Motor neuron (in vitro differentiated cells): ENCODE measurements at regions not wholly inside any gene's neighbourhood (a gene's known extent, or its start where the extent isn't known, plus 50 kb on each side); places are given as distances from the start of the nearest gene placed in this dataset.
"Not testable (repeated sequence)": the region's sequence is repeated elsewhere in the genome, so short reads cannot be mapped to it uniquely, and the experiment has no call there.

Experiments used
- ATAC-seq, 8 experiments: fragments of 200-7000 bp; cut with Tn5 transposase; replicated peaks in 6 of 8; 2 replicates each; pipeline ENCODE4 v1.8.0; 2021; ENCODE audit warnings: mild to moderate bottlenecking in 8 of 8, moderate library complexity in 8 of 8
- H3K27ac ChIP-seq, 2 donors: fragments of 250-450 bp; sonication (Bioruptor Pico); 2 replicates each; pipeline ENCODE4 v1.9.0; 2021; ENCODE audit warnings: antibody characterized with exemption in 2 of 2, mild to moderate bottlenecking in 2 of 2, moderate library complexity in 1 of 2
- H3K4me1 ChIP-seq, 2 donors: fragments of 250-450 bp; sonication (Bioruptor Pico); replicated peaks in 1 of 2; 2 replicates each; pipeline ENCODE4 v1.6.1; 2021; ENCODE audit warnings: antibody characterized with exemption in 2 of 2, mild to moderate bottlenecking in 2 of 2, moderate library complexity in 1 of 2
- H3K4me3 ChIP-seq, 5 donors: fragments of 250-450 bp; sonication (Bioruptor Pico); 2 replicates each; pipeline ENCODE4 v1.9.0; 2021; ENCODE audit warnings: antibody characterized with exemption in 5 of 5, mild to moderate bottlenecking in 5 of 5, moderate library complexity in 4 of 5
- WGBS, 10 experiments: fragments of 450-650 bp; shearing (Covaris generic); methylation state at CpG; one replicate each; pipeline ENCODE4 v1.0.0; 2022; 5-methylcytosine and 5-hydroxymethylcytosine counted together
- in situ Hi-C, 9 experiments: fragments of 400-800 bp; cut with MboI; loops; one replicate each; pipeline ENCODE4 v1.15.0; 2021; ENCODE audit warnings: low sequenced_read_pairs in 9 of 9, low pct_unique_long_range_greater_than_20kb in 2 of 9; ENCODE audit not compliant: unreplicated experiment in 9 of 9

GRCh38 chr14:105945896-105946295 is 419.5 kb downstream of the TMEM121 start:
- in situ Hi-C loops, result no loop called here
- no peak overlapping the region for H3K4me3 ChIP-seq
- no peaks in the 10 kb centered on the region for H3K4me1 ChIP-seq
- ATAC-seq, result peak in 1 of 8 experiments; percentile 59
- no peak overlapping the region for H3K27ac ChIP-seq
- WGBS, 10 experiments, result 0 to 20% (median 20%) methylated on average over 1 to 6 of the region's 7 CpGs; no CpG with 5 or more reads in 5 of the 10 experiments

GRCh38 chr14:105947599-105947998 is 421.2 kb downstream of the TMEM121 start:
- in situ Hi-C loops, result no loop called here
- no peak for ATAC-seq
- Histone ChIP-seq H3K4me1 (no peaks in the 10 kb centered on the region), H3K27ac (no peak overlapping the region), H3K4me3 (no peak overlapping the region)
- 0 to 56% (median 29%) methylated on average over 1 to 3 of the region's 4 CpGs; no CpG with 5 or more reads in 5 of the 10 experiments for WGBS, 10 experiments

- H3K4me3 ChIP-seq, ATAC-seq, H3K4me1 ChIP-seq, in situ Hi-C loops, H3K27ac ChIP-seq: not testable (repeated sequence)
- WGBS, 10 experiments, result 0 to 60% (median 17%) methylated on average over 1 of the region's 3 CpGs; no CpG with 5 or more reads in 5 of the 10 experiments
Measured at GRCh38 chr14:105948955-105949354, 422.6 kb downstream of the TMEM121 start.

GRCh38 chr14:105950364-105950892 is 424.0 kb downstream of the TMEM121 start:
- 8 to 60% (median 28%) methylated on average over 1 to 6 of the region's 6 CpGs; no CpG with 5 or more reads in 1 of the 10 experiments for WGBS, 10 experiments
- H3K27ac ChIP-seq, H3K4me1 ChIP-seq, ATAC-seq, in situ Hi-C loops, H3K4me3 ChIP-seq: not testable (repeated sequence)

- Histone ChIP-seq H3K27ac (no peak overlapping the region), H3K4me1 (no peaks in the 10 kb centered on the region), H3K4me3 (no peak overlapping the region)
- in situ Hi-C loops, result no loop called here
- 4 to 23% (median 7%) methylated on average over 3 to 4 of the region's 5 CpGs; no CpG with 5 or more reads in 5 of the 10 experiments for whole genome bisulfite sequencing, 10 experiments
- ATAC-seq, result no peak
Measured at GRCh38 chr14:105951399-105951798, 425.0 kb downstream of the TMEM121 start.

GRCh38 chr14:105952222-105952621 is 425.8 kb downstream of the TMEM121 start:
- in situ Hi-C loops, result no loop called here
- ATAC-seq, result no peak
- H3K4me3 ChIP-seq, result no peak overlapping the region
- H3K4me1 ChIP-seq, result no peaks in the 10 kb centered on the region
- WGBS, 10 experiments, result 0 to 44% (median 11%) methylated on average over 1 to 5 of the region's 5 CpGs; no CpG with 5 or more reads in 2 of the 10 experiments
- H3K27ac ChIP-seq, result no peak overlapping the region

- 0 to 38% (median 0%) methylated on average over 1 of the region's 1 CpG; no CpG with 5 or more reads in 6 of the 10 experiments for WGBS, 10 experiments
- Histone ChIP-seq H3K27ac (no peak overlapping the region), H3K4me1 (no peaks in the 10 kb centered on the region), H3K4me3 (no peak overlapping the region)
- in situ Hi-C loops, result no loop called here
- no peak for ATAC-seq
Measured at GRCh38 chr14:105952826-105953225, 426.4 kb downstream of the TMEM121 start.

- H3K4me1 ChIP-seq, H3K27ac ChIP-seq, ATAC-seq, in situ Hi-C loops, H3K4me3 ChIP-seq: not testable (repeated sequence)
- 0 to 73% (median 46%) methylated on average over 1 to 4 of the region's 6 CpGs; no CpG with 5 or more reads in 6 of the 10 experiments for WGBS, 10 experiments
Measured at GRCh38 chr14:105961625-105962024, 435.2 kb downstream of the TMEM121 start.

- H3K4me1 ChIP-seq, result no peaks in the 10 kb centered on the region
- H3K4me3 ChIP-seq, result no peak overlapping the region
- in situ Hi-C loops, result no loop called here
- no peak for ATAC-seq
- 6 to 73% (median 59%) methylated on average over 1 to 3 of the region's 3 CpGs; no CpG with 5 or more reads in 2 of the 10 experiments for WGBS, 10 experiments
- no peak overlapping the region for H3K27ac ChIP-seq
Measured at GRCh38 chr14:105962532-105962931, 436.1 kb downstream of the TMEM121 start.

- in situ Hi-C loops, result no loop called here
- no peak for ATAC-seq
- no peak overlapping the region for H3K27ac ChIP-seq
- WGBS, 10 experiments, result 13 to 17% methylated on average over 1 to 5 of the region's 11 CpGs; no CpG with 5 or more reads in 8 of the 10 experiments
- no peak overlapping the region for H3K4me3 ChIP-seq
- H3K4me1 ChIP-seq, result no peaks in the 10 kb centered on the region
Measured at GRCh38 chr14:105968291-105968690, 441.9 kb downstream of the TMEM121 start.

GRCh38 chr14:105969026-105969425 is 442.6 kb downstream of the TMEM121 start:
- H3K4me3 ChIP-seq, ATAC-seq, in situ Hi-C loops, H3K27ac ChIP-seq, H3K4me1 ChIP-seq: not testable (repeated sequence)
- WGBS, 10 experiments, result 0 to 49% (median 23%) methylated on average over 1 to 4 of the region's 6 CpGs; no CpG with 5 or more reads in 1 of the 10 experiments

GRCh38 chr14:105970821-105971220 is 444.4 kb downstream of the TMEM121 start:
- H3K4me1 ChIP-seq, ATAC-seq, in situ Hi-C loops, H3K4me3 ChIP-seq, H3K27ac ChIP-seq: not testable (repeated sequence)
- 0 to 100% (median 52%) methylated on average over 1 to 7 of the region's 8 CpGs; no CpG with 5 or more reads in 2 of the 10 experiments for WGBS, 10 experiments

GRCh38 chr14:105971593-105972500 is 445.5 kb downstream of the TMEM121 start:
- ATAC-seq, result no peak
- Histone ChIP-seq H3K4me1 (no peaks in the 10 kb centered on the region), H3K4me3 (no peak overlapping the region), H3K27ac (no peak overlapping the region)
- WGBS, 10 experiments, result 36 to 63% (median 46%) methylated on average over 2 to 11 of the region's 35 CpGs; no CpG with 5 or more reads in 5 of the 10 experiments
- in situ Hi-C loops, result no loop called here
